ENCODE measurements at regions not wholly inside any gene's neighbourhood (a gene's known extent, or its start where the extent isn't known, plus 50 kb on each side); places are given as distances from the start of the nearest gene placed in this dataset.

DNA sequence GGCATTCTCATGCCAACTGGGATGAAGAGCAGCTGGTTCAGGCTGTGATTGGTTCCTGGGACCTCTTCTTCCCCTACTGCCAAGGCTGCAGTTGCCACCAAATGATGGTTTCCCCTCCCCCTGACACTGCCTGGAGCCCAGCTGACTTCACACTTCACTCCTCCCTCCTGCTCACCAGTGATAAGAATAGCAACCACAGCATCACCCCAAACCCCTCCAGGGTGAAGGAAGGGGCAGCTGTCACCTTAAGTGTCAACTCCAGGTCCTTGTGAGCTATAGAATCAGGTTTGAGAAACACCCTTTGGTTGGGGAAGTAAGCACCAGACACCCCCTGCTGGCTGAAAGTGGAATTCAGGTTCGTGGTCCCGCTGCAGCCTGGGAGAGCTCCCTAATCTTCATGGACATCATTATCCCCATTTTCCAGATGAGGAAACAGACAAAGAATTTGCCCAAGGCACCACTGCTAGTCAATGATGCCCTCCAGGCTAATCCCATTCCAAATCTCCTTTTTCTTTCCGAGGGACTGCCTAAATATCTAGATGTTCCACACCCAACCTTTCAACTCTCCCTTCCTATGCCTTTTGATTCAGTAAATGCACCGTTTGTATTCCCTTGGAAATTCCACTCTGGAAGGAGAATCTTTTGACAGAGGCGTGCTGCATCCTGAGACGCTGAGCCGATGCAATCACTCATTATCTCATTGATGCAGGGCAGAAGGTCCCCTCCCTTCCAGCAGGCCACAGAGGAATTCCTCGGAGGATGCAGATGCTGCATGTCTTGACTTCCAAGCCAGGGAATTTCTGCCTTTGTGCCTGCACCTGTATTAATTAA lies 50.6 kb upstream of the UQCRFS1 start:
- peaks cover 0 to 1% (median 0%) of the 10 kb centered on the region in 7 donors for H3K9me3 Mint-ChIP-seq
- H3K4me1 Mint-ChIP-seq = no peaks in the 10 kb centered on the region
- peak in 2 of 3 donors; percentile 6 to 18 for DNase-seq
- peaks cover 1 to 3% (median 2%) of the 10 kb centered on the region in 3 donors for H3K27me3 Mint-ChIP-seq (ENCODE audit: low read depth in 3 of 3)
- WGBS (ENCODE audit: insufficient coverage) = 31% methylated on average over 8 of the region's 8 CpGs
- Histone ChIP-seq H4K20me1 (ENCODE audit: insufficient read depth, low read length) (no peaks in the 10 kb centered on the region), H3K4me2 (replicated peaks; ENCODE audit: extremely low read depth, low read length, poor library complexity, severe bottlenecking) (no peak overlapping the region), H3K9ac (ENCODE audit: insufficient read depth, low read length, poor library complexity, severe bottlenecking) (no peak overlapping the region), H2AFZ (ENCODE audit: insufficient read depth, low read depth, low read length, poor library complexity, severe bottlenecking) (no peak overlapping the region), H3K27ac (ENCODE audit: low read depth in 1 of 2, low read length in 2 of 2) (no peak overlapping the region), H3K4me3 (replicated peaks in 1 of 3; ENCODE audit: low read depth in 2 of 3, low read length in 3 of 3) (no peak overlapping the region), H3K36me3 (replicated peaks in 1 of 2; ENCODE audit: control insufficient read depth in 1 of 2, insufficient read depth in 2 of 2, low read length in 2 of 2) (no peaks in the 10 kb centered on the region), H3K79me2 (ENCODE audit: insufficient read depth, low read length) (no peaks in the 10 kb centered on the region), H3K9me3 (replicated peaks in 1 of 2; ENCODE audit: control insufficient read depth in 1 of 2, insufficient read depth in 1 of 2, low read length in 2 of 2) (no peaks in the 10 kb centered on the region), H3K27me3 (ENCODE audit: control insufficient read depth in 2 of 2, insufficient read depth in 2 of 2, low read length in 2 of 2) (no peaks in the 10 kb centered on the region), H3K4me1 (ENCODE audit: control insufficient read depth in 1 of 2, insufficient read depth in 2 of 2, low read length in 2 of 2) (no peaks in the 10 kb centered on the region)
- H3K27ac Mint-ChIP-seq = no peak overlapping the region
- H3K4me3 Mint-ChIP-seq = no peak overlapping the region
- intact Hi-C loops (cut with micrococcal nuclease) = no loop called here
- H3K36me3 Mint-ChIP-seq = no peaks in the 10 kb centered on the region
- TF ChIP-seq, protein P1, sequence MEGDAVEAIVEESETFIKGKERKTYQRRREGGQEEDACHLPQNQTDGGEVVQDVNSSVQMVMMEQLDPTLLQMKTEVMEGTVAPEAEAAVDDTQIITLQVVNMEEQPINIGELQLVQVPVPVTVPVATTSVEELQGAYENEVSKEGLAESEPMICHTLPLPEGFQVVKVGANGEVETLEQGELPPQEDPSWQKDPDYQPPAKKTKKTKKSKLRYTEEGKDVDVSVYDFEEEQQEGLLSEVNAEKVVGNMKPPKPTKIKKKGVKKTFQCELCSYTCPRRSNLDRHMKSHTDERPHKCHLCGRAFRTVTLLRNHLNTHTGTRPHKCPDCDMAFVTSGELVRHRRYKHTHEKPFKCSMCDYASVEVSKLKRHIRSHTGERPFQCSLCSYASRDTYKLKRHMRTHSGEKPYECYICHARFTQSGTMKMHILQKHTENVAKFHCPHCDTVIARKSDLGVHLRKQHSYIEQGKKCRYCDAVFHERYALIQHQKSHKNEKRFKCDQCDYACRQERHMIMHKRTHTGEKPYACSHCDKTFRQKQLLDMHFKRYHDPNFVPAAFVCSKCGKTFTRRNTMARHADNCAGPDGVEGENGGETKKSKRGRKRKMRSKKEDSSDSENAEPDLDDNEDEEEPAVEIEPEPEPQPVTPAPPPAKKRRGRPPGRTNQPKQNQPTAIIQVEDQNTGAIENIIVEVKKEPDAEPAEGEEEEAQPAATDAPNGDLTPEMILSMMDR (IDR thresholded peaks at IDR 0.05) = peak; percentile 87

DNA sequence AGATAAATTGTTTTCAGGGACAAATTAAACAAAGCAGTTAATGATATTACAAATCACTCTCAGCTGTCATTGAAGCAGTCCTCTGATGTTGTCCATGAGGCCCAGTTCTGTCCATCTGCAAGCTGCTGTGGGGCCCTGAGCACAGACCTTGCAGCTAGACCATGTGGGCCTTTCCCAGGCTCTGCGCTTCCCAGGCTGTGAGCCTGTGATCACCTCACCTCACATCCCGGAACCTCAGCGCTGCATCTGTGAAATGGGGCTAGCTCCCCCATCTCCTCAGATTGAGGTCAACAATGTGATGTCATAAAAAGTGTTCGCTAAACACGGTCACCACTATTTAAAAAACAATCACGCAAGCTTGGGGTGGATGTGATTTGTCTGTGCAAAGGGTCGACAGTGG lies 51.9 kb upstream of the UQCRFS1 start:
- Histone ChIP-seq H2AFZ (ENCODE audit: insufficient read depth, low read depth, low read length, poor library complexity, severe bottlenecking) (no peak overlapping the region), H3K9ac (ENCODE audit: insufficient read depth, low read length, poor library complexity, severe bottlenecking) (no peak overlapping the region), H3K27me3 (ENCODE audit: control insufficient read depth in 2 of 2, insufficient read depth in 2 of 2, low read length in 2 of 2) (no peaks in the 10 kb centered on the region), H3K4me1 (ENCODE audit: control insufficient read depth in 1 of 2, insufficient read depth in 2 of 2, low read length in 2 of 2) (no peaks in the 10 kb centered on the region), H3K9me3 (replicated peaks in 1 of 2; ENCODE audit: control insufficient read depth in 1 of 2, insufficient read depth in 1 of 2, low read length in 2 of 2) (no peaks in the 10 kb centered on the region), H3K79me2 (ENCODE audit: insufficient read depth, low read length) (no peaks in the 10 kb centered on the region), H3K36me3 (replicated peaks in 1 of 2; ENCODE audit: control insufficient read depth in 1 of 2, insufficient read depth in 2 of 2, low read length in 2 of 2) (no peaks in the 10 kb centered on the region), H3K27ac (ENCODE audit: low read depth in 1 of 2, low read length in 2 of 2) (no peak overlapping the region), H3K4me2 (replicated peaks; ENCODE audit: extremely low read depth, low read length, poor library complexity, severe bottlenecking) (no peak overlapping the region), H3K4me3 (replicated peaks in 1 of 3; ENCODE audit: low read depth in 2 of 3, low read length in 3 of 3) (no peak overlapping the region), H4K20me1 (ENCODE audit: insufficient read depth, low read length) (no peaks in the 10 kb centered on the region)
- Mint-ChIP-seq H3K27ac (no peak overlapping the region), H3K36me3 (no peaks in the 10 kb centered on the region), H3K9me3 (peaks cover 0 to 3% (median 0%) of the 10 kb centered on the region in 7 donors), H3K4me3 (no peak overlapping the region), H3K4me1 (no peaks in the 10 kb centered on the region), H3K27me3 (ENCODE audit: low read depth in 3 of 3) (peaks cover 2 to 6% (median 3%) of the 10 kb centered on the region in 3 donors)
- DNase-seq = no peak
- WGBS (ENCODE audit: insufficient coverage) = 100% methylated on average over 2 of the region's 7 CpGs
- TF ChIP-seq, protein P1 (IDR thresholded peaks at IDR 0.05) = no peak
- intact Hi-C loops (cut with micrococcal nuclease) = no loop called here

Data from CD14-positive monocyte (primary cell).